Heart left ventricle (tissue), 16 donors: ENCODE measurements at regions not wholly inside any gene's neighbourhood (a gene's known extent, or its start where the extent isn't known, plus 50 kb on each side); places are given as distances from the start of the nearest gene placed in this dataset.

Experiments used
- ATAC-seq, 4 donors: fragments of 200-7000 bp; cut with Tn5 transposase; one replicate each; pipeline ENCODE4 v1.9.1; 2020 to 2022; ENCODE audit warnings: moderate library complexity in 4 of 4, mild to moderate bottlenecking in 3 of 4, moderate number of reproducible peaks in 1 of 4
- DNase-seq, 5 donors: peaks; one replicate each; pipeline ENCODE4 v3.0.0-alpha.2; 2020
- H3K27ac ChIP-seq, 12 donors: fragments of 200-600 bp; sonication (generic) in 4 of 12; one replicate each; pipeline versions ENCODE4 v1.5.0 to v1.8.0; 2016 to 2022; ENCODE audit warnings: mild to moderate bottlenecking in 2 of 12
- H3K27me3 ChIP-seq, 9 donors: fragments of 200-600 bp; sonication (generic) in 2 of 9; one replicate each; pipeline versions ENCODE4 v1.5.1 to v1.8.0; 2016 to 2022; ENCODE audit warnings: mild to moderate bottlenecking in 3 of 9
- H3K36me3 ChIP-seq, 9 donors: fragments of 200-600 bp; sonication (generic) in 2 of 9; one replicate each; pipeline versions ENCODE4 v1.5.0 to v1.8.0; 2018 to 2022; ENCODE audit warnings: mild to moderate bottlenecking in 2 of 9
- H3K4me1 ChIP-seq, 12 donors: fragments of 200-600 bp; sonication (generic) in 4 of 12; one replicate each; pipeline versions ENCODE4 v1.5.0 to v1.8.0; 2016 to 2022; ENCODE audit warnings: mild to moderate bottlenecking in 3 of 12
- H3K4me3 ChIP-seq, 12 donors: fragments of 200-600 bp; sonication (generic) in 4 of 12; one replicate each; pipeline versions ENCODE4 v1.5.0 to v1.8.0; 2017 to 2022; ENCODE audit warnings: mild to moderate bottlenecking in 9 of 12, moderate library complexity in 4 of 12
- H3K9me3 ChIP-seq, 12 donors: fragments of 200-600 bp; sonication (generic) in 4 of 12; one replicate each; pipeline versions ENCODE4 v1.5.0 to v1.8.0; 2016 to 2022; ENCODE audit warnings: mild to moderate bottlenecking in 1 of 12
- CTCF ChIP-seq, 12 donors: fragments of 200-600 bp; sonication (generic) in 4 of 12; IDR thresholded peaks; one replicate each; pipeline versions ENCODE4 v1.5.0 to v1.8.0; 2018 to 2022; ENCODE audit warnings: antibody characterized with exemption in 12 of 12, mild to moderate bottlenecking in 5 of 12
- POLR2A ChIP-seq, 2 donors: fragments of 450-650 bp; IDR thresholded peaks; one replicate each; pipeline ENCODE4 v1.6.1; 2017; ENCODE audit warnings: antibody characterized with exemption in 2 of 2, mild to moderate bottlenecking in 2 of 2, moderate library complexity in 2 of 2
- WGBS, 4 donors: extraction: QIAGEN DNeasy Blood & Tissue Kit in 2 of 4; methylation state at CpG; one replicate each; pipeline versions ENCODE4 v1.1.5 to v1.1.7; 2013 to 2018; 5-methylcytosine and 5-hydroxymethylcytosine counted together
- intact Hi-C, 10 donors: fragments of 100-400 bp; cut with DNase I; formaldehyde crosslinking; loops; one replicate each; pipeline versions ENCODE4 v1.11.1 to v1.14.2; 2022
- donor health status: ischemic (EF 13 %, LVEDD 7.1; RV severe dilation, severe dysfunction).
- donor health status: healthy with polysubstance abuse.
- donor health status: DM: no; HTN: yes; CAD: no.
- donor health status: DM: no; HTN: no; CAD: no.
- donor health status: ischemic (EF 25% LVEDD 6.9; RV normal size, moderate dysfunction).
- donor health status: ischemic (EF 25% LVEDD 5.7; RV mildly dilated, moderate dysfunction).
- donor health status: healthy.
- donor health status: DM: yes; HTN: yes; CAD: no.
- donor health status: ischemic (EF 35%, LVEDD 5.7; RV mildly dilated, moderate dysfunction).
- donor health status: nonischemic (EF 11% LVEDD 7.7; RV severe dilation, severe dysfunction).
- donor health status: DM: yes; HTN: yes; CAD: no.
- donor health status: PGD.
- donor health status: ischemic (EF 29% LVEDD 5.4; RV normal size, mild dysfunction).
- donor health status: nonischemic (EF 23%, LVEDD 6.1; RV moderate dilation, normal function).

GRCh38 chr2:224134003-224134734, 95.1 kb upstream of the SERPINE2 start:
- ATAC-seq (no peak), DNase-seq (no peak)
- no peak overlapping the region for H3K4me3 ChIP-seq
- H3K36me3 ChIP-seq = no peaks in the 10 kb centered on the region
- intact Hi-C loops = no loop called here
- H3K27me3 ChIP-seq = peaks cover 0 to 4% (median 0%) of the 10 kb centered on the region in 9 donors
- 86 to 96% (median 92%) methylated on average over 4 of the region's 4 CpGs for WGBS, 4 donors
- no peaks in the 10 kb centered on the region for H3K9me3 ChIP-seq
- no peak for TF ChIP-seq CTCF (IDR thresholded peaks at IDR 0.05)
- no peak for TF ChIP-seq POLR2A (IDR thresholded peaks at IDR 0.05)
- no peaks in the 10 kb centered on the region for H3K4me1 ChIP-seq
- H3K27ac ChIP-seq = no peak overlapping the region

DNA sequence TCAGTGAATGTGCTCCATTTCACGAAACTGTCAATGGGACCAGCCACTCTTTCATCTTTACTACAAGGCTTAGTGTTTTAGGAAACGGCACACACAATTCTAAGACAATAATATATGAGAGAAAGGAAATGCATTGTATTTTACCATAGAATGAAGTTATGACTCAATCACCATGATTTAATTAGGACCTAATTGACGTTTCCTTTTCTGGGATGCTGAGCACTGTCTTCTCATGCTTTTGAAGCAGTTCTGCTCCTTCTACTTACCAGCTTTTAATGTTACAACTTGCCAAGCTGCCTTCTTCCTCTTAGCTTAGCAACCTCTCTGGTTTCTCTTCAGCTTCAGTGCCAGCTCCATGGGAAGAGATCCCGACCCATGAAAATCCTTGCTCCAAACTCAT, 94.3 kb upstream of the SERPINE2 start:
- Histone ChIP-seq H3K36me3 (no peaks in the 10 kb centered on the region), H3K27me3 (peaks cover 0 to 4% (median 0%) of the 10 kb centered on the region in 9 donors), H3K27ac (no peak overlapping the region), H3K9me3 (no peaks in the 10 kb centered on the region), H3K4me1 (peaks cover 0 to 5% (median 0%) of the 10 kb centered on the region in 12 donors), H3K4me3 (no peak overlapping the region)
- intact Hi-C loops = no loop called here
- DNase-seq (no peak), ATAC-seq (no peak)
- no peak for TF ChIP-seq POLR2A (IDR thresholded peaks at IDR 0.05)
- no peak for TF ChIP-seq CTCF (IDR thresholded peaks at IDR 0.05)
- WGBS, 4 donors = 69 to 76% (median 74%) methylated on average over 4 of the region's 4 CpGs

DNA sequence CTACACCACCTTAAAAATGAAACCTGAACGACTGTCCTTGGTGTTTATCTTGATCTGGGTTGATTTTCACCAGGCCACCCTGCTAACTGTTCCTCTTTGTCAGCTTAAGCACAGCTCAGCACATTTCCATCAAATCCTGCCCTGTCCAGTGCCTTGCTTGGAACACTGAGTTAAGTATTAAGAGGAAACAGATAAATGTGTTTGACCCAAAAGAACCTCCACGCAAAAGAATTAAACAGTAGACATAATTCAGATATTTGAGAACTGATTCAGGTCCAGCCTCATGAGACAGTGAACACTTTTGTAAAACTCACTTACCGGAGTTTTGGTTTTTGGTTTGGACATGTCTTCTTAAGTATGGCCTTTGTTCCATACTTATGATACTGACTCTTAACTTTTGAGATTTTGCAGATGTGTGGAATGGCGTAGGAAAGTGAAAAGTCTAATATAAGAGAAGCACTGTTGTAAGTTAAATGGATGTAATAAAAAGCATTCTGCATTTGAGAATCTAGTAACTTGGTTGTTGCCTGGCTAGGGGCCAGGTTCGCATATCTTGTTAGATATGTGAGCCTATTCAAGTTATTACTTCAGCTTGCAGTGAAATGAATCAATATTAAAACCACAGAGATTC, 88.9 kb upstream of the SERPINE2 start:
- peaks cover 0 to 30% (median 5%) of the 10 kb centered on the region in 12 donors for H3K4me1 ChIP-seq
- TF ChIP-seq CTCF (IDR thresholded peaks at IDR 0.05) (no peak), POLR2A (IDR thresholded peaks at IDR 0.05) (no peak)
- peaks cover 0 to 8% (median 0%) of the 10 kb centered on the region in 12 donors for H3K9me3 ChIP-seq
- ATAC-seq = peak in 1 of 4 donors; percentile 5
- DNase-seq = no peak
- H3K27me3 ChIP-seq = no peaks in the 10 kb centered on the region
- H3K4me3 ChIP-seq = no peak overlapping the region
- intact Hi-C loops = loop anchor here in 1 of 10 donors (5.0 kb wide), 1 partner anchor 56 kb away; no protein-coding TSS in a partner anchor
- peak overlapping the region in 5 of 12 donors; percentile 17 to 62 (median 34) for H3K27ac ChIP-seq
- no peaks in the 10 kb centered on the region for H3K36me3 ChIP-seq
- WGBS, 4 donors = 38 to 50% (median 40%) methylated on average over 5 of the region's 5 CpGs

- Histone ChIP-seq H3K4me1 (peaks cover 0 to 30% (median 5%) of the 10 kb centered on the region in 12 donors), H3K27me3 (no peaks in the 10 kb centered on the region), H3K4me3 (no peak overlapping the region), H3K9me3 (peaks cover 0 to 8% (median 0%) of the 10 kb centered on the region in 12 donors), H3K36me3 (no peaks in the 10 kb centered on the region), H3K27ac (peak overlapping the region in 9 of 12 donors; percentile 17 to 69 (median 49))
- intact Hi-C loops = loop anchor here in 1 of 10 donors (5.0 kb wide), 1 partner anchor 54 kb away; no protein-coding TSS in a partner anchor
- no peak for TF ChIP-seq POLR2A (IDR thresholded peaks at IDR 0.05)
- peak; percentile 46 to 81 (median 62) for ATAC-seq
- 70 to 75% (median 72%) methylated on average over 6 of the region's 6 CpGs for WGBS, 4 donors
- DNase-seq = peak in 2 of 5 donors; percentile 45 to 48
These were observed 87.4 kb upstream of the SERPINE2 start for GRCh38 chr2:224126440-224126839.
